ENCODE measurements at regions not wholly inside any gene's neighbourhood (a gene's known extent, or its start where the extent isn't known, plus 50 kb on each side); places are given as distances from the start of the nearest gene placed in this dataset.
A peak's percentile ranks its signal among the peaks of the same experiment; 100 is the strongest.

- Histone ChIP-seq H2AFZ (peak overlapping the region; percentile 10), H4K20me1 (ENCODE audit: insufficient read depth, poor library complexity, severe bottlenecking) (no peaks in the 10 kb centered on the region), H3K9me3 (ENCODE audit: low read depth) (no peaks in the 10 kb centered on the region), H3K79me2 (no peaks in the 10 kb centered on the region), H3K9me2 (replicated peaks; ENCODE audit: insufficient read depth) (no peaks in the 10 kb centered on the region), H3K4me2 (no peak overlapping the region), H3K27ac (peak overlapping the region; percentile 62), H3K4me1 (ENCODE audit: insufficient read depth) (no peaks in the 10 kb centered on the region), H3K36me3 (replicated peaks; ENCODE audit: insufficient read depth, low read depth) (no peaks in the 10 kb centered on the region), H3K27me3 (no peaks in the 10 kb centered on the region), H3K4me3 (no peak overlapping the region)
- DNase-seq (ENCODE audit: low spot score) = no peak
- TF ChIP-seq EZH2 (IDR thresholded peaks at IDR 0.05; ENCODE audit: borderline replicate concordance) = no peak
- TF ChIP-seq CTCF (IDR thresholded peaks at IDR 0.05; ENCODE audit: poor library complexity) = no peak
- TF ChIP-seq EZH2phosphoT487 (IDR thresholded peaks at IDR 0.05; ENCODE audit: low read depth, severe bottlenecking, unreplicated experiment) = no peak
- WGBS (ENCODE audit: low lambda C conversion rate, missing lambda C conversion rate) = 20% methylated on average over 1 of the region's 1 CpG
Observed at GRCh38 chr5:22928821-22929482, 75.8 kb upstream of the CDH12 start.

GRCh38 chr5:22926574-22926973 is 73.4 kb upstream of the CDH12 start:
- TF ChIP-seq EZH2 (IDR thresholded peaks at IDR 0.05; ENCODE audit: borderline replicate concordance) = no peak
- TF ChIP-seq CTCF (IDR thresholded peaks at IDR 0.05; ENCODE audit: poor library complexity) = no peak
- TF ChIP-seq EZH2phosphoT487 (IDR thresholded peaks at IDR 0.05; ENCODE audit: low read depth, severe bottlenecking, unreplicated experiment) = no peak
- no peak overlapping the region for H3K4me2 ChIP-seq
- H3K9me2 ChIP-seq (replicated peaks; ENCODE audit: insufficient read depth) = no peaks in the 10 kb centered on the region
- no peak for DNase-seq (ENCODE audit: low spot score)
- no peaks in the 10 kb centered on the region for H3K36me3 ChIP-seq (replicated peaks; ENCODE audit: insufficient read depth, low read depth)
- 22% methylated on average over 1 of the region's 1 CpG for WGBS (ENCODE audit: low lambda C conversion rate, missing lambda C conversion rate)
- H3K4me3 ChIP-seq = no peak overlapping the region
- no peaks in the 10 kb centered on the region for H3K27me3 ChIP-seq
- H2AFZ ChIP-seq = no peak overlapping the region
- no peak overlapping the region for H3K27ac ChIP-seq
- no peaks in the 10 kb centered on the region for H3K9me3 ChIP-seq (ENCODE audit: low read depth)
- H3K79me2 ChIP-seq = no peaks in the 10 kb centered on the region
- no peaks in the 10 kb centered on the region for H4K20me1 ChIP-seq (ENCODE audit: insufficient read depth, poor library complexity, severe bottlenecking)
- no peaks in the 10 kb centered on the region for H3K4me1 ChIP-seq (ENCODE audit: insufficient read depth)

GRCh38 chr5:22918511-22918910 is 65.4 kb upstream of the CDH12 start:
- no peaks in the 10 kb centered on the region for H3K9me2 ChIP-seq (replicated peaks; ENCODE audit: insufficient read depth)
- no peaks in the 10 kb centered on the region for H3K79me2 ChIP-seq
- H3K4me3 ChIP-seq = no peak overlapping the region
- no peaks in the 10 kb centered on the region for H3K27me3 ChIP-seq
- no peak overlapping the region for H2AFZ ChIP-seq
- no peaks in the 10 kb centered on the region for H3K9me3 ChIP-seq (ENCODE audit: low read depth)
- 77% methylated on average over 4 of the region's 4 CpGs for WGBS (ENCODE audit: low lambda C conversion rate, missing lambda C conversion rate)
- H4K20me1 ChIP-seq (ENCODE audit: insufficient read depth, poor library complexity, severe bottlenecking) = no peaks in the 10 kb centered on the region
- DNase-seq (ENCODE audit: low spot score) = no peak
- no peak overlapping the region for H3K4me2 ChIP-seq
- H3K4me1 ChIP-seq (ENCODE audit: insufficient read depth) = no peaks in the 10 kb centered on the region
- H3K36me3 ChIP-seq (replicated peaks; ENCODE audit: insufficient read depth, low read depth) = no peaks in the 10 kb centered on the region
- TF ChIP-seq EZH2phosphoT487 (IDR thresholded peaks at IDR 0.05; ENCODE audit: low read depth, severe bottlenecking, unreplicated experiment) (no peak), EZH2 (IDR thresholded peaks at IDR 0.05; ENCODE audit: borderline replicate concordance) (no peak), CTCF (IDR thresholded peaks at IDR 0.05; ENCODE audit: poor library complexity) (no peak)
- no peak overlapping the region for H3K27ac ChIP-seq

Data from hepatocyte (in vitro differentiated cells).